PC-9 (cell line): ENCODE measurements at regions not wholly inside any gene's neighbourhood (a gene's known extent, or its start where the extent isn't known, plus 50 kb on each side); places are given as distances from the start of the nearest gene placed in this dataset.

Source experiments
- BruUV-seq: library from RNA; stranded (reverse); fragments of 400-500 nt; replicated peaks from 2 replicates; lab custom pipeline; 2021; lab: Mats Ljungman, UMichigan
- CTCF ChIA-PET: fragments of 300-600 bp; sonication (Branson Sonifier 250); formaldehyde crosslinking; loops from one replicate; lab custom pipeline; 2022; ENCODE audit warnings: antibody characterized with exemption; lab: Charles Lee
- POLR2A ChIA-PET: fragments of 300-600 bp; sonication (Branson Sonifier 250); formaldehyde crosslinking; loops from one replicate; lab custom pipeline; 2022; ENCODE audit warnings: antibody characterized with exemption; ENCODE audit not compliant: unreplicated experiment; lab: Charles Lee
- DNase-seq, 2 experiments: peaks; one replicate each; pipeline versions ENCODE4 v3.0.0 to v3.0.0-alpha.2; 2015 to 2022; ENCODE audit warnings: mixed read lengths in 1 of 2
- H2AFZ ChIP-seq: fragments of 200-600 bp; sonication (generic); 2 replicates; pipeline ENCODE4 v1.8.1; 2017; ENCODE audit warnings: antibody characterized with exemption
- H3F3A ChIP-seq: fragments of 200-600 bp; sonication (generic); 2 replicates; pipeline ENCODE4 v1.8.1; 2017; ENCODE audit warnings: antibody characterized with exemption, mild to moderate bottlenecking, low read depth; ENCODE audit not compliant: insufficient read depth
- H3K27ac ChIP-seq: fragments of 200-600 bp; sonication (generic); 2 replicates; pipeline ENCODE4 v1.6.1; 2016; ENCODE audit warnings: mixed run types
- H3K27me3 ChIP-seq: fragments of 200-600 bp; sonication (generic); 2 replicates; pipeline ENCODE4 v1.6.1; 2016; ENCODE audit warnings: low read depth, mixed run types; ENCODE audit not compliant: insufficient read depth
- H3K36me3 ChIP-seq: fragments of 200-600 bp; sonication (generic); 2 replicates; pipeline ENCODE4 v1.6.1; 2016; ENCODE audit warnings: low read depth, mixed run types
- H3K4me1 ChIP-seq: fragments of 200-600 bp; sonication (generic); replicated peaks from 2 replicates; pipeline ENCODE4 v1.6.1; 2016; ENCODE audit warnings: mixed run types; ENCODE audit not compliant: insufficient read depth
- H3K4me2 ChIP-seq: fragments of 200-600 bp; sonication (generic); 2 replicates; pipeline ENCODE4 v1.6.1; 2017; ENCODE audit warnings: mixed run types
- H3K4me3 ChIP-seq: fragments of 200-600 bp; sonication (generic); 2 replicates; pipeline ENCODE4 v1.6.1; 2016; ENCODE audit warnings: mixed run types
- H3K79me2 ChIP-seq: fragments of 200-600 bp; sonication (generic); 2 replicates; pipeline ENCODE4 v1.6.1; 2017; ENCODE audit warnings: low read depth, mixed run types
- H3K9me2 ChIP-seq: fragments of 200-600 bp; sonication (generic); 2 replicates; pipeline ENCODE4 v1.8.1; 2017; ENCODE audit warnings: mild to moderate bottlenecking; ENCODE audit not compliant: insufficient read depth
- H3K9me3 ChIP-seq: fragments of 200-600 bp; sonication (generic); 2 replicates; pipeline ENCODE4 v1.8.1; 2016; ENCODE audit warnings: low read depth; ENCODE audit not compliant: insufficient read depth
- H4K20me1 ChIP-seq: fragments of 200-600 bp; sonication (generic); 2 replicates; pipeline ENCODE4 v1.8.1; 2017; ENCODE audit not compliant: insufficient read depth
- CTCF ChIP-seq: fragments of 200-600 bp; sonication (generic); conservative IDR thresholded peaks from 2 replicates; pipeline ENCODE4 v1.6.1; 2017; ENCODE audit warnings: mixed run types, antibody characterized with exemption, mild to moderate bottlenecking, moderate library complexity
- EZH2 ChIP-seq: fragments of 200-600 bp; sonication (generic); IDR thresholded peaks from 2 replicates; pipeline ENCODE4 v1.8.0; 2017; ENCODE audit warnings: antibody characterized with exemption, low read depth
- intact Hi-C: fragments of 100-400 bp; cut with micrococcal nuclease; formaldehyde crosslinking; loops from one replicate; pipeline ENCODE4 v1.10.0; 2022; ENCODE audit not compliant: unreplicated experiment

DNA sequence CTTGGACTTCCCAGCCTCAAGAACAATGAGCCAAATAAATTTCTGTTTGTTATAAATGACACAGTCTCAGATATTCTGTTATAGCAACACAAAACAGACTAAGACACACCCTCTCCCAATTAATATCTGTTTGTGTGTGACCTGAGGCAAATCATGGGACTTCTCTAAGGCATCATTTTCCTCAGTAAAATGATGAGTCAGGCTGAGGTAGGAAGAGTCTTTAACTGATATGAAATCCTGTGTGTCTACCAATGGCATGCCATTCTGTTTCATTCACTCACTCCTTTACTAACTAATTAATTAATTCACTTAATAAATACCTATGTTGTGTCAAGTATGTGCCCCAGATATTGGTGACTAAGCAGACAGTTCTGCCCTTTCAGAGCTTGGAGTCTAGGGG, 258.4 kb upstream of the CRY1 start:
- Histone ChIP-seq H3K9me3 (no peaks in the 10 kb centered on the region), H3K4me1 (peaks cover 80% of the 10 kb centered on the region), H3K4me2 (peak overlapping the region; percentile 61), H3F3A (peaks cover 62% of the 10 kb centered on the region), H3K9me2 (no peaks in the 10 kb centered on the region), H2AFZ (no peak overlapping the region), H3K27ac (peak overlapping the region; percentile 97), H3K4me3 (no peak overlapping the region; the same call in 1 of the 2 replicates), H3K27me3 (no peaks in the 10 kb centered on the region), H3K79me2 (peaks cover 64% of the 10 kb centered on the region), H4K20me1 (no peaks in the 10 kb centered on the region), H3K36me3 (no peaks in the 10 kb centered on the region)
- DNase-seq = peak in 1 of 2 experiments; percentile 75
- CTCF ChIA-PET = no interaction called here
- intact Hi-C loops = no loop called here
- POLR2A ChIA-PET = no interaction called here
- BruUV-seq = no TSS peak
- no peak for TF ChIP-seq CTCF
- TF ChIP-seq EZH2 = no peak

DNA sequence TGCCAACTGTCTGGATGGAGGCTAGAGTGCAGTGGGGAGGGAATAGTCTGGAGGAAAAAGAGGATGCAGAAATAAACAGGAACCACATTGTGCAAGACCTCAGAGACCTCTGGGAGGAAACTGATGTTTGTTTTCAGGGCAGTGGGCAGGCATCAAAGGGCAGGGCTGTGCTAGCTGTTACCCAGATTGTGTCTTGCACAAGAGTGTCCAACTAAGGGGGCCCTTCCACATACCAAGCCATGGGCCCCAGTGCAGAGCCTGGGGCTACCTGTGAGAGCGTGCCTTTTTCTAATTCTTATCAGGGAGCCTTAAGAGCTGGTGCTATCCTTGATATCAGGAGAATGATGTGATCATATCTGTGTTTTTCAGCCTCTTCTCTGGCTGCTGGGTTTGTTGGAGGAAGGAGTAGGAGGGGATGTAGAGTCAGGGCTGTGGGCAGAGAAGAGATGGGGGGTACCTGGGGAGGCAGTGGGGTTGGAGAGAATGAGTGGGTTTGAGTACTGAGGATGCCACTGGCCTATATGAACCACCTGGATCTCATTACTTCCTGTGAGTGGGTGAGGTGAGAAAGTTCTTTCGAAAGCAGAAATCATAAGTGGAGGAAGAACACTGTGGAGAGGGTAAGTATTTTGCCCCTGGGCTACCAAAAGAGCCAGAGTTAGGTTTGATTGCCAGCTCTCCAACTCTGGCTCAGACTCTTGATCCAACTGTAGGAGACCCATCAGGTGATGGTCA, 259.2 kb upstream of the CRY1 start:
- no peaks in the 10 kb centered on the region for H3K27me3 ChIP-seq
- H4K20me1 ChIP-seq = no peaks in the 10 kb centered on the region
- POLR2A ChIA-PET = no interaction called here
- no peak overlapping the region for H2AFZ ChIP-seq
- H3K4me2 ChIP-seq = peak overlapping the region; percentile 61
- DNase-seq = peak in 1 of 2 experiments; percentile 84
- H3K4me3 ChIP-seq = no peak overlapping the region; the same call in 1 of the 2 replicates
- CTCF ChIA-PET = no interaction called here
- BruUV-seq = no TSS peak
- H3K9me3 ChIP-seq = no peaks in the 10 kb centered on the region
- H3F3A ChIP-seq = peaks cover 62% of the 10 kb centered on the region
- peaks cover 78% of the 10 kb centered on the region for H3K4me1 ChIP-seq
- peak overlapping the region; percentile 97 for H3K27ac ChIP-seq
- TF ChIP-seq EZH2 = no peak
- no peak for TF ChIP-seq CTCF
- no peaks in the 10 kb centered on the region for H3K36me3 ChIP-seq
- peaks cover 63% of the 10 kb centered on the region for H3K79me2 ChIP-seq
- no peaks in the 10 kb centered on the region for H3K9me2 ChIP-seq
- intact Hi-C loops = no loop called here

- H3K9me2 ChIP-seq = no peaks in the 10 kb centered on the region
- POLR2A ChIA-PET = no interaction called here
- no peak overlapping the region for H2AFZ ChIP-seq
- H3K4me3 ChIP-seq = no peak overlapping the region
- H3K9me3 ChIP-seq = no peaks in the 10 kb centered on the region
- no peaks in the 10 kb centered on the region for H4K20me1 ChIP-seq
- no TSS peak for BruUV-seq
- H3K79me2 ChIP-seq = peaks cover 55% of the 10 kb centered on the region
- CTCF ChIA-PET = no interaction called here
- H3K4me1 ChIP-seq = peaks cover 70% of the 10 kb centered on the region
- H3F3A ChIP-seq = peaks cover 56% of the 10 kb centered on the region
- no peaks in the 10 kb centered on the region for H3K36me3 ChIP-seq
- intact Hi-C loops = no loop called here
- peak overlapping the region; percentile 61 for H3K4me2 ChIP-seq
- H3K27me3 ChIP-seq = no peaks in the 10 kb centered on the region
- H3K27ac ChIP-seq = peak overlapping the region; percentile 97
- TF ChIP-seq EZH2 = no peak
- TF ChIP-seq CTCF = no peak
- no peak for DNase-seq
These were observed 260.0 kb upstream of the CRY1 start for GRCh38 chr12:107353312-107353711.
